IMR-90 (cell line): ENCODE measurements at regions not wholly inside any gene's neighbourhood (a gene's known extent, or its start where the extent isn't known, plus 50 kb on each side); places are given as distances from the start of the nearest gene placed in this dataset.

ENCODE experiments used
- ATAC-seq: fragments of 200-7000 bp; cut with Tn5 transposase; 2 replicates; pipeline ENCODE4 v1.9.1; 2020; ENCODE audit warnings: low read depth, mild to moderate bottlenecking, moderate library complexity
- BruUV-seq: library from RNA; stranded (reverse); fragments of 400-500 nt; replicated peaks from 2 replicates; lab custom pipeline; 2021; lab: Mats Ljungman, UMichigan
- CTCF ChIA-PET: fragments of 300-600 bp; formaldehyde crosslinking; extraction: SDS; loops from one replicate; lab custom pipeline; 2021; ENCODE audit warnings: antibody characterized with exemption; lab: Yijun Ruan, JAX
- POLR2A ChIA-PET: fragments of 300-600 bp; sonication (Branson Sonifier 250); formaldehyde crosslinking; loops from one replicate; lab custom pipeline; 2022; ENCODE audit warnings: antibody characterized with exemption; ENCODE audit not compliant: unreplicated experiment; lab: Charles Lee
- DNase-seq: peaks from one replicate; pipeline ENCODE4 v3.0.0; 2013
- H2AFZ ChIP-seq: replicated peaks from 2 replicates; pipeline ENCODE3; 2013; ENCODE audit warnings: low read length, mild to moderate bottlenecking; ENCODE audit not compliant: poor library complexity
- H2AK5ac ChIP-seq: 2 replicates; pipeline ENCODE4 v1.6.1; 2013; ENCODE audit warnings: low read depth, low read length, inconsistent platforms
- H2AK9ac ChIP-seq: replicated peaks from 2 replicates; pipeline ENCODE3; 2013; ENCODE audit warnings: mild to moderate bottlenecking, low read depth, low read length, moderate library complexity; ENCODE audit not compliant: poor library complexity
- H2BK120ac ChIP-seq: 2 replicates; pipeline ENCODE4 v1.6.1; 2013; ENCODE audit warnings: low read depth, low read length, inconsistent platforms
- H2BK15ac ChIP-seq: 3 replicates; pipeline ENCODE4 v1.6.1; 2013; ENCODE audit warnings: low read depth, low read length, inconsistent platforms
- H2BK20ac ChIP-seq: 2 replicates; pipeline ENCODE4 v1.6.1; 2013; ENCODE audit warnings: low read depth, mild to moderate bottlenecking, inconsistent platforms, low read length, moderate library complexity
- H2BK5ac ChIP-seq: 2 replicates; pipeline ENCODE4 v1.6.1; 2013; ENCODE audit warnings: mild to moderate bottlenecking, low read depth, low read length, inconsistent platforms; ENCODE audit not compliant: poor library complexity, severe bottlenecking
- H3K14ac ChIP-seq: replicated peaks from 2 replicates; pipeline ENCODE4 v1.6.1; 2013; ENCODE audit warnings: low read depth, low read length, inconsistent platforms
- H3K18ac ChIP-seq: 2 replicates; pipeline ENCODE4 v1.6.1; 2013; ENCODE audit warnings: low read depth, low read length, control low read depth
- H3K23ac ChIP-seq: 2 replicates; pipeline ENCODE4 v1.6.1; 2013; ENCODE audit warnings: low read depth, low read length, inconsistent platforms
- H3K27ac ChIP-seq: 2 replicates; pipeline ENCODE4 v1.5.1; 2013; ENCODE audit warnings: mild to moderate bottlenecking, control low read depth, low read length; ENCODE audit not compliant: insufficient read depth
- H3K27me3 ChIP-seq: 2 replicates; pipeline ENCODE4 v1.6.1; 2013; ENCODE audit warnings: low read length; ENCODE audit not compliant: control insufficient read depth, insufficient read depth
- H3K36me3 ChIP-seq: 2 replicates; pipeline ENCODE4 v1.6.1; 2013; ENCODE audit warnings: low read length, mixed read lengths; ENCODE audit not compliant: control insufficient read depth, insufficient read depth
- H3K4ac ChIP-seq: 2 replicates; pipeline ENCODE4 v1.6.1; 2013; ENCODE audit warnings: low read depth, low read length, inconsistent platforms
- H3K4me1 ChIP-seq: 2 replicates; pipeline ENCODE4 v1.6.1; 2013; ENCODE audit warnings: low read length, mixed read lengths; ENCODE audit not compliant: control insufficient read depth, insufficient read depth
- H3K4me2 ChIP-seq: 2 replicates; pipeline ENCODE4 v1.6.1; 2013; ENCODE audit warnings: low read depth, mild to moderate bottlenecking, control low read depth, low read length, moderate library complexity
- H3K4me3 ChIP-seq: 2 replicates; pipeline ENCODE4 v1.5.1; 2013; ENCODE audit warnings: low read depth, mild to moderate bottlenecking, control low read depth, low read length, moderate library complexity; ENCODE audit not compliant: insufficient read depth
- H3K56ac ChIP-seq: 2 replicates; pipeline ENCODE4 v1.6.1; 2013; ENCODE audit warnings: low read length, inconsistent platforms; ENCODE audit not compliant: insufficient read depth; ENCODE audit errors: extremely low read depth
- H3K79me1 ChIP-seq, 2 experiments: 2 replicates each; pipeline ENCODE4 v1.6.1; 2013; ENCODE audit warnings: low read length in 2 of 2, inconsistent platforms in 1 of 2, low read depth in 1 of 2
- H3K9ac ChIP-seq: 2 replicates; pipeline ENCODE4 v1.6.1; 2013; ENCODE audit warnings: low read depth, low read length, control low read depth
- H3K9me1 ChIP-seq: 2 replicates; pipeline ENCODE4 v1.6.1; 2013; ENCODE audit warnings: low read length, inconsistent platforms; ENCODE audit not compliant: insufficient read depth
- H3K9me3 ChIP-seq: 2 replicates; pipeline ENCODE4 v1.6.1; 2013; ENCODE audit warnings: low read length; ENCODE audit not compliant: control insufficient read depth, insufficient read depth
- H4K20me1 ChIP-seq: 2 replicates; pipeline ENCODE4 v1.6.1; 2013; ENCODE audit warnings: low read length, inconsistent platforms; ENCODE audit not compliant: insufficient read depth
- H4K5ac ChIP-seq: 2 replicates; pipeline ENCODE4 v1.6.1; 2013; ENCODE audit warnings: mild to moderate bottlenecking, low read depth, low read length, control low read depth
- H4K8ac ChIP-seq, 2 experiments: 2 replicates each; pipeline ENCODE4 v1.6.1; 2013; ENCODE audit warnings: low read depth in 2 of 2, low read length in 2 of 2, control low read depth in 1 of 2, inconsistent platforms in 1 of 2
- H4K91ac ChIP-seq: 2 replicates; pipeline ENCODE4 v1.6.1; 2013; ENCODE audit warnings: low read depth, low read length, inconsistent platforms; ENCODE audit not compliant: insufficient read depth
- BHLHE40 ChIP-seq: fragments of 150-350 bp; IDR thresholded peaks from 2 replicates; pipeline ENCODE4 v1.6.1; 2016; ENCODE audit warnings: mild to moderate bottlenecking, low read depth, low read length
- CEBPB ChIP-seq: IDR thresholded peaks from 2 replicates; pipeline ENCODE4 v1.6.1; 2012; ENCODE audit warnings: low read depth, low read length, improper control_type of control experiment
- CHD1 ChIP-seq: IDR thresholded peaks from 2 replicates; pipeline ENCODE4 v1.6.1; 2012; ENCODE audit warnings: low read depth, low read length, improper control_type of control experiment
- CTCF ChIP-seq: conservative IDR thresholded peaks from 2 replicates; pipeline ENCODE4 v1.5.1; 2012; ENCODE audit warnings: mild to moderate bottlenecking, low read depth, low read length, improper control_type of control experiment
- FOS ChIP-seq: fragments of 150-350 bp; IDR thresholded peaks from 2 replicates; pipeline ENCODE4 v1.6.1; 2016; ENCODE audit warnings: low read depth, low read length
- MAFK ChIP-seq: IDR thresholded peaks from 2 replicates; pipeline ENCODE4 v1.6.1; 2012; ENCODE audit warnings: low read depth, low read length, improper control_type of control experiment
- MAZ ChIP-seq: IDR thresholded peaks from 2 replicates; pipeline ENCODE4 v1.6.1; 2012; ENCODE audit warnings: low read depth, mild to moderate bottlenecking, low read length, improper control_type of control experiment, moderate library complexity, borderline replicate concordance
- MXI1 ChIP-seq: IDR thresholded peaks from 2 replicates; pipeline ENCODE4 v1.6.1; 2012; ENCODE audit warnings: low read depth, mild to moderate bottlenecking, low read length, moderate library complexity, borderline replicate concordance
- NFE2L2 ChIP-seq: fragments of 150-350 bp; IDR thresholded peaks from 2 replicates; pipeline ENCODE4 v1.6.1; 2016; ENCODE audit warnings: low read depth, mild to moderate bottlenecking, low read length
- POLR2A ChIP-seq: IDR thresholded peaks from 2 replicates; pipeline ENCODE4 v1.6.1; 2012; ENCODE audit warnings: mild to moderate bottlenecking, low read depth, low read length
- RAD21 ChIP-seq: IDR thresholded peaks from 2 replicates; pipeline ENCODE4 v1.6.1; 2012; ENCODE audit warnings: low read length, improper control_type of control experiment
- RCOR1 ChIP-seq: IDR thresholded peaks from 2 replicates; pipeline ENCODE4 v1.6.1; 2012; ENCODE audit warnings: mild to moderate bottlenecking, low read length, improper control_type of control experiment; ENCODE audit not compliant: insufficient replicate concordance
- RFX5 ChIP-seq: IDR thresholded peaks from 2 replicates; pipeline ENCODE4 v1.8.0; 2012; ENCODE audit warnings: low read depth, mild to moderate bottlenecking, low read length, moderate library complexity
- SMC3 ChIP-seq: fragments of 150-350 bp; IDR thresholded peaks from 2 replicates; pipeline ENCODE4 v1.6.1; 2016; ENCODE audit warnings: low read depth, mild to moderate bottlenecking, antibody characterized with exemption, low read length, moderate library complexity
- USF2 ChIP-seq: fragments of 150-350 bp; IDR thresholded peaks from 2 replicates; pipeline ENCODE4 v1.6.1; 2017; ENCODE audit warnings: mild to moderate bottlenecking, antibody characterized with exemption, low read length, low read depth
- WGBS, 2 experiments: methylation state at CpG; one replicate each; pipeline versions ENCODE4 v1.1.5 to v1.1.7; 2013; ENCODE audit warnings: missing lambda C conversion rate in 2 of 2; ENCODE audit not compliant: insufficient read length in 1 of 2; ENCODE audit errors: extremely low coverage in 2 of 2; 5-methylcytosine and 5-hydroxymethylcytosine counted together
- dilution Hi-C: fragments of 300-500 bp; cut with HindIII; formaldehyde crosslinking; loops from one replicate; pipeline ENCODE4 v1.14.3; 2018; ENCODE audit warnings: low sequenced_read_pairs; ENCODE audit not compliant: unreplicated experiment
- in situ Hi-C: fragments of 300-500 bp; cut with MboI; formaldehyde crosslinking; loops from 3 replicates; pipeline ENCODE4 v1.14.3; 2019; ENCODE audit warnings: low sequenced_read_pairs, inconsistent platforms, mixed read lengths
- intact Hi-C: fragments of 100-400 bp; cut with micrococcal nuclease; formaldehyde crosslinking; loops from 2 replicates; pipeline ENCODE4 v1.10.0; 2022
- TF ChIP-seq, protein P1 (sequence below): fragments of 150-350 bp; IDR thresholded peaks from 2 replicates; pipeline ENCODE4 v1.6.1; 2016; ENCODE audit warnings: low read depth, mild to moderate bottlenecking, low read length, moderate library complexity, borderline replicate concordance

DNA sequence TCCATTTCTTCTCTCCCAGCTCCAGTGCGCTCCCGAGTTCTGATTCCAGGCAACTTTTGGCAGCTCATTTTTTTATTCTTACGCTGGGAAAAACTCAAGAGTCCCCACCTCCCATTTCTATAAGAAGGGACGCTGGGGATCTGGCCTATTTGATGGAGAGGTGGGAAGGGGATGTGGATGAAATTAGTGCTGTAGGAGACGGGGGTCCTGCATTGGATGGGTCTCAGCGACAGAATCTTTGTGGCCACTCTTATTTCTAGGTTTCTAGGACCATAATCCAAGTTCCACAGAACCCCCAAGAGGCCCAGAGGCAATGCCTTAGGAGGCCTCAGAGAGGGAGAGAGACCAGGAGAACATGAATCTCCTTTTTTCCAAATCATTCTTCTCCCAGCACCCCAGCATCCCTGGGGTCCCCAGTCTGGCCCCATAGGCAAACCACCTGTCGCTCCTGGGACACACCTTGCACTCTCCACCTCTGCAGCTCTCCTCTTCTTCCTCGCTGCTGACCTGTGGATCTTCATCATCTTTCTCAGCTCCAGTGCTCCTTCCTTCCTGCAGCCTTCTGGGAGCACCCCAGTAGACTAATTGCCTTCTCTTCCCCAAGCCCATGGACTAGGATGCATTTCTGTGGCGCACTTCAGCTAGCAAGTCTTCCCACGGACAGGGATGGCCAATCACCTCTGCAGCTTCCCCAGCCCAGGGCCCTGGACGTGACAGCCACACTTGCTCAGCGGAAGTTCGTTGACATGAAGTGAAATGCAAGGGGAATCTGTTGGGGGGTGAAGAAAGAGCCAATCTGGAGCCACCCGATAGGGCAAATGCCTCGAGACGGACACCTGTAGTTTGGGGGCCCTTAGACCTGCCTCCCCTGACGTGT is 100.1 kb upstream of the ALDH1A3 start:
- ChIA-PET POLR2A (no interaction called here), CTCF (no interaction called here)
- Histone ChIP-seq H3K14ac (no peak overlapping the region), H3K36me3 (no peaks in the 10 kb centered on the region), H3K9me1 (no peaks in the 10 kb centered on the region), H4K5ac (no peak overlapping the region), H3K23ac (no peak overlapping the region), H3K56ac (no peak overlapping the region), H3K9me3 (no peaks in the 10 kb centered on the region), H4K8ac (no peak overlapping the region), H3K4ac (no peak overlapping the region), H3K4me3 (no peak overlapping the region), H3K4me2 (no peak overlapping the region), H3K18ac (no peak overlapping the region), H2BK15ac (no peak overlapping the region), H3K27ac (no peak overlapping the region), H3K27me3 (no peaks in the 10 kb centered on the region), H3K79me1 (no peaks in the 10 kb centered on the region), H4K20me1 (no peaks in the 10 kb centered on the region), H4K91ac (no peak overlapping the region), H2AFZ (no peak overlapping the region), H2BK120ac (no peak overlapping the region), H3K4me1 (no peaks in the 10 kb centered on the region), H2BK5ac (no peak overlapping the region), H2AK9ac (no peak overlapping the region), H2BK20ac (no peak overlapping the region), H2AK5ac (no peak overlapping the region), H3K9ac (no peak overlapping the region)
- TF ChIP-seq CHD1 (no peak), RFX5 (no peak), USF2 (no peak), FOS (no peak), RCOR1 (no peak), CTCF (no peak), MAFK (no peak), RAD21 (no peak), MAZ (no peak), MXI1 (no peak), SMC3 (no peak), NFE2L2 (no peak), CEBPB (no peak), BHLHE40 (no peak), POLR2A (no peak)
- TF ChIP-seq, protein P1, sequence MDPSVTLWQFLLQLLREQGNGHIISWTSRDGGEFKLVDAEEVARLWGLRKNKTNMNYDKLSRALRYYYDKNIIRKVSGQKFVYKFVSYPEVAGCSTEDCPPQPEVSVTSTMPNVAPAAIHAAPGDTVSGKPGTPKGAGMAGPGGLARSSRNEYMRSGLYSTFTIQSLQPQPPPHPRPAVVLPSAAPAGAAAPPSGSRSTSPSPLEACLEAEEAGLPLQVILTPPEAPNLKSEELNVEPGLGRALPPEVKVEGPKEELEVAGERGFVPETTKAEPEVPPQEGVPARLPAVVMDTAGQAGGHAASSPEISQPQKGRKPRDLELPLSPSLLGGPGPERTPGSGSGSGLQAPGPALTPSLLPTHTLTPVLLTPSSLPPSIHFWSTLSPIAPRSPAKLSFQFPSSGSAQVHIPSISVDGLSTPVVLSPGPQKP: no peak
- DNase-seq: no peak
- intact Hi-C loops (no loop called here), in situ Hi-C loops (no loop called here), dilution Hi-C loops (no loop called here)
- no peak for ATAC-seq
- no TSS peak for BruUV-seq
- WGBS, 2 experiments: 89% methylated on average over 3 of the region's 17 CpGs; no CpG with 5 or more reads in 1 of the 2 experiments
